SK-N-SH (cell line): ENCODE measurements at regions not wholly inside any gene's neighbourhood (a gene's known extent, or its start where the extent isn't known, plus 50 kb on each side); places are given as distances from the start of the nearest gene placed in this dataset.

Experiments
- CTCF ChIA-PET: fragments of 300-600, 350-600 bp; formaldehyde crosslinking; extraction: SDS; loops from one replicate; lab custom pipeline; 2021; lab: Yijun Ruan, JAX
- POLR2A ChIA-PET: fragments of 350-600 bp; sonication (Branson Sonifier 250); formaldehyde crosslinking; extraction: SDS; loops from one replicate; lab custom pipeline; 2020; ENCODE audit warnings: antibody characterized with exemption, inconsistent platforms; lab: Yijun Ruan, JAX
- DNase-seq: peaks from one replicate; pipeline ENCODE4 v3.0.0; 2012
- H2AFZ ChIP-seq: fragments of 200-600 bp; sonication (generic); 2 replicates; pipeline ENCODE4 v1.8.1; 2016; ENCODE audit warnings: antibody characterized with exemption, mild to moderate bottlenecking, low read depth
- H3F3A ChIP-seq: fragments of 200-600 bp; sonication (generic); replicated peaks from 2 replicates; pipeline ENCODE3; 2016; ENCODE audit warnings: antibody characterized with exemption, mild to moderate bottlenecking; ENCODE audit not compliant: insufficient read depth
- H3K27ac ChIP-seq, 2 experiments: fragments of 200-500 bp in 1 of 2; fragments of 200-600 bp in 1 of 2; sonication (Bioruptor generic) in 1 of 2; sonication (generic), shearing (Covaris generic) in 1 of 2; 2 replicates each; pipeline versions ENCODE4 v1.5.1 to v1.6.1; 2014 to 2016; ENCODE audit warnings: low read depth in 2 of 2, inconsistent platforms in 1 of 2, low read length in 1 of 2, mild to moderate bottlenecking in 1 of 2, mixed read lengths in 1 of 2
- H3K27me3 ChIP-seq: fragments of 200-600 bp; sonication (generic), shearing (Covaris generic); 2 replicates; pipeline ENCODE4 v1.6.1; 2016; ENCODE audit warnings: mixed run types; ENCODE audit not compliant: insufficient read depth
- H3K36me3 ChIP-seq, 2 experiments: fragments of 200-500 bp in 1 of 2; fragments of 200-600 bp in 1 of 2; sonication (Bioruptor generic) in 1 of 2; sonication (generic) in 1 of 2; replicated peaks in 1 of 2; 2 replicates each; pipeline versions ENCODE3 to v1.5.1; 2014 to 2016; ENCODE audit warnings: low read length in 1 of 2, mild to moderate bottlenecking in 1 of 2; ENCODE audit not compliant: insufficient read depth in 2 of 2, control insufficient read depth in 1 of 2
- H3K4me1 ChIP-seq, 2 experiments: fragments of 200-500 bp in 1 of 2; fragments of 200-600 bp in 1 of 2; sonication (Bioruptor generic) in 1 of 2; sonication (generic), shearing (Covaris generic) in 1 of 2; 2 replicates each; pipeline versions ENCODE4 v1.5.1 to v1.6.1; 2014 to 2016; ENCODE audit warnings: low read depth in 1 of 2, low read length in 1 of 2, mixed run types in 1 of 2; ENCODE audit not compliant: insufficient read depth in 2 of 2, control insufficient read depth in 1 of 2
- H3K4me2 ChIP-seq: fragments of 200-600 bp; sonication (generic), shearing (Covaris generic); 2 replicates; pipeline ENCODE4 v1.6.1; 2017; ENCODE audit warnings: mixed run types
- H3K4me3 ChIP-seq, 2 experiments: fragments of 200-500 bp in 1 of 2; fragments of 200-600 bp in 1 of 2; sonication (Bioruptor generic) in 1 of 2; sonication (generic), shearing (Covaris generic) in 1 of 2; 2 replicates each; pipeline versions ENCODE4 v1.5.1 to v1.8.1; 2014 to 2016; ENCODE audit warnings: low read depth in 2 of 2, inconsistent platforms in 1 of 2, low read length in 1 of 2, mild to moderate bottlenecking in 1 of 2, mixed read lengths in 1 of 2, moderate library complexity in 1 of 2
- H3K79me2 ChIP-seq: fragments of 200-600 bp; sonication (generic); 2 replicates; pipeline ENCODE4 v1.8.1; 2017; ENCODE audit warnings: mild to moderate bottlenecking; ENCODE audit not compliant: insufficient read depth
- H3K9ac ChIP-seq: fragments of 200-600 bp; sonication (generic); 2 replicates; pipeline ENCODE4 v1.6.1; 2017; ENCODE audit warnings: mixed run types
- H3K9me2 ChIP-seq: fragments of 200-600 bp; sonication (generic); 2 replicates; pipeline ENCODE4 v1.6.1; 2017; ENCODE audit warnings: mixed run types
- H3K9me3 ChIP-seq: fragments of 200-600 bp; sonication (generic); 2 replicates; pipeline ENCODE4 v1.6.1; 2017; ENCODE audit warnings: mixed run types, mild to moderate bottlenecking, moderate library complexity
- H4K20me1 ChIP-seq: fragments of 200-600 bp; sonication (generic); 2 replicates; pipeline ENCODE4 v1.6.1; 2017; ENCODE audit warnings: mild to moderate bottlenecking, mixed run types; ENCODE audit not compliant: insufficient read depth
- ELF1 ChIP-seq: IDR thresholded peaks from 2 replicates; pipeline ENCODE4 v1.4.0; 2012
- EP300 ChIP-seq, 2 experiments: IDR thresholded peaks; 2 replicates each; pipeline versions ENCODE4 v1.4.0 to v1.6.1; 2012; ENCODE audit warnings: borderline replicate concordance in 1 of 2, low read depth in 1 of 2, low read length in 1 of 2
- EZH2phosphoT487 ChIP-seq: fragments of 200-600 bp; sonication (generic); IDR thresholded peaks from 2 replicates; pipeline ENCODE4 v1.6.1; 2017; ENCODE audit warnings: low read depth, mixed run types, mild to moderate bottlenecking, antibody characterized with exemption, moderate library complexity, borderline replicate concordance
- FOSL2 ChIP-seq: IDR thresholded peaks from 2 replicates; pipeline ENCODE4 v1.4.0; 2012; ENCODE audit warnings: low read depth, mild to moderate bottlenecking, moderate library complexity, borderline replicate concordance
- FOXJ3 ChIP-seq: sonication (generic); formaldehyde crosslinking; IDR thresholded peaks from 2 replicates; pipeline ENCODE4 v1.5.1; 2020; ENCODE audit warnings: mild to moderate bottlenecking, missing genetic modification reagents
- FOXM1 ChIP-seq: IDR thresholded peaks from 2 replicates; pipeline ENCODE4 v1.4.0; 2012; ENCODE audit warnings: low read depth, mild to moderate bottlenecking
- GABPA ChIP-seq: IDR thresholded peaks from 2 replicates; pipeline ENCODE4 v1.4.0; 2012; ENCODE audit warnings: low read depth, mild to moderate bottlenecking
- GATA2 ChIP-seq: sonication (generic); formaldehyde crosslinking; IDR thresholded peaks from 2 replicates; pipeline ENCODE4 v1.5.0; 2020; ENCODE audit warnings: mild to moderate bottlenecking, missing genetic modification reagents
- JUND ChIP-seq: IDR thresholded peaks from 2 replicates; pipeline ENCODE4 v1.4.0; 2012
- MEF2A ChIP-seq: IDR thresholded peaks from 2 replicates; pipeline ENCODE4 v1.4.0; 2012; ENCODE audit warnings: low read depth, borderline replicate concordance
- PBX3 ChIP-seq: IDR thresholded peaks from 2 replicates; pipeline ENCODE4; 2012
- POLR2AphosphoS5 ChIP-seq: IDR thresholded peaks from 2 replicates; pipeline ENCODE4 v1.6.1; 2012; ENCODE audit warnings: low read depth, low read length
- RAD21 ChIP-seq: IDR thresholded peaks from 2 replicates; pipeline ENCODE4 v1.6.1; 2012; ENCODE audit warnings: mild to moderate bottlenecking, low read length
- RFX5 ChIP-seq: IDR thresholded peaks from 2 replicates; pipeline ENCODE4 v1.6.1; 2012; ENCODE audit warnings: mild to moderate bottlenecking, improper control_type of control experiment, low read length
- SMC3 ChIP-seq: IDR thresholded peaks from 2 replicates; pipeline ENCODE4 v1.6.1; 2012; ENCODE audit warnings: low read depth, low read length, improper control_type of control experiment
- TAF1 ChIP-seq: IDR thresholded peaks from 2 replicates; pipeline ENCODE4 v1.6.1; 2012; ENCODE audit warnings: low read depth, mild to moderate bottlenecking, low read length, moderate library complexity, borderline replicate concordance
- TEAD4 ChIP-seq: IDR thresholded peaks from 2 replicates; pipeline ENCODE4 v1.4.0; 2012; ENCODE audit warnings: mild to moderate bottlenecking, borderline replicate concordance; ENCODE audit not compliant: insufficient read depth
- WGBS: methylation state at CpG from one replicate; pipeline ENCODE4 v1.1.6; 2017; ENCODE audit warnings: low lambda C conversion rate; 5-methylcytosine and 5-hydroxymethylcytosine counted together
- TF ChIP-seq, protein P1 (sequence below): IDR thresholded peaks from 2 replicates; pipeline ENCODE4 v1.4.0; 2012; ENCODE audit warnings: low read depth
- TF ChIP-seq, protein P2 (sequence below): fragments of 150-350 bp; IDR thresholded peaks from 2 replicates; pipeline ENCODE4 v1.6.1; 2016; ENCODE audit warnings: mild to moderate bottlenecking, low read depth, low read length
- TF ChIP-seq, protein P3 (sequence below): IDR thresholded peaks from 2 replicates; pipeline ENCODE4 v1.4.0; 2012; ENCODE audit warnings: low read depth, borderline replicate concordance

DNA sequence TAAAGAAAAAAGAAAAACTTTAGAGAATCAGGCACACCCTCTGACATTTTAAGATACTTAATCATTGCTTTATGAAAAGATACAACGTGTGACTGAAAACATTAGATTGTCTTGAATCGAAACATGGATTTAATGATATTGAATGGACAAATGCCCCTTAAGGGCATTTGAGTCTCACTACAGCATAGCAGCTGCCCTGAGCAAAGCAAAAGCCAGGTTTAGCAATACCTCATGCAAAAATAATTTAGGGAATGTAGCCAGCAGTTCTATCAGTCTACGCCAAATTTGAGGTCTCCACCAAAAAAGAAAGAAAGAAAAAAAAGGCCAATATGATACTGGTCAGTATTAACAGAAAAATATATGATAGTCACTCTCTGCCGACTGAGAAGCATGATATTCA lies 56.6 kb upstream of the LMNB1 start:
- no peak overlapping the region for H3K4me2 ChIP-seq
- H3K36me3 ChIP-seq = no peaks in the 10 kb centered on the region
- H3K4me1 ChIP-seq = no peaks in the 10 kb centered on the region
- CTCF ChIA-PET = interaction anchor here (1.0 kb wide), 1 partner anchor 45 kb away, joined by 3 read pairs; no protein-coding TSS in a partner anchor
- WGBS = 67% methylated on average over 4 of the region's 4 CpGs
- no peaks in the 10 kb centered on the region for H3K79me2 ChIP-seq
- no peak overlapping the region for H3K27ac ChIP-seq
- no peak overlapping the region for H2AFZ ChIP-seq
- POLR2A ChIA-PET = no interaction called here
- no peaks in the 10 kb centered on the region for H3K9me3 ChIP-seq
- H3K4me3 ChIP-seq = no peak overlapping the region
- H3K27me3 ChIP-seq = no peaks in the 10 kb centered on the region
- TF ChIP-seq MEF2A (no peak), EP300 (IDR thresholded peaks at IDR 0.05; ENCODE audit: borderline replicate concordance in 1 of 2, low read depth in 1 of 2, low read length in 1 of 2) (no peak), FOXJ3 (CRISPR knock-in tag) (no peak), POLR2AphosphoS5 (no peak), PBX3 (no peak), RFX5 (no peak), FOXM1 (no peak), GABPA (no peak), SMC3 (no peak), JUND (no peak), EZH2phosphoT487 (no peak), GATA2 (CRISPR knock-in tag) (no peak)
- TF ChIP-seq, protein P1, sequence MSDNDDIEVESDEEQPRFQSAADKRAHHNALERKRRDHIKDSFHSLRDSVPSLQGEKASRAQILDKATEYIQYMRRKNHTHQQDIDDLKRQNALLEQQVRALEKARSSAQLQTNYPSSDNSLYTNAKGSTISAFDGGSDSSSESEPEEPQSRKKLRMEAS = no peak
- TF ChIP-seq, protein P2, sequence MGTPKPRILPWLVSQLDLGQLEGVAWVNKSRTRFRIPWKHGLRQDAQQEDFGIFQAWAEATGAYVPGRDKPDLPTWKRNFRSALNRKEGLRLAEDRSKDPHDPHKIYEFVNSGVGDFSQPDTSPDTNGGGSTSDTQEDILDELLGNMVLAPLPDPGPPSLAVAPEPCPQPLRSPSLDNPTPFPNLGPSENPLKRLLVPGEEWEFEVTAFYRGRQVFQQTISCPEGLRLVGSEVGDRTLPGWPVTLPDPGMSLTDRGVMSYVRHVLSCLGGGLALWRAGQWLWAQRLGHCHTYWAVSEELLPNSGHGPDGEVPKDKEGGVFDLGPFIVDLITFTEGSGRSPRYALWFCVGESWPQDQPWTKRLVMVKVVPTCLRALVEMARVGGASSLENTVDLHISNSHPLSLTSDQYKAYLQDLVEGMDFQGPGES = no peak
- no peaks in the 10 kb centered on the region for H4K20me1 ChIP-seq
- no peak overlapping the region for H3K9ac ChIP-seq
- DNase-seq = no peak
- no peaks in the 10 kb centered on the region for H3F3A ChIP-seq
- no peaks in the 10 kb centered on the region for H3K9me2 ChIP-seq

DNA sequence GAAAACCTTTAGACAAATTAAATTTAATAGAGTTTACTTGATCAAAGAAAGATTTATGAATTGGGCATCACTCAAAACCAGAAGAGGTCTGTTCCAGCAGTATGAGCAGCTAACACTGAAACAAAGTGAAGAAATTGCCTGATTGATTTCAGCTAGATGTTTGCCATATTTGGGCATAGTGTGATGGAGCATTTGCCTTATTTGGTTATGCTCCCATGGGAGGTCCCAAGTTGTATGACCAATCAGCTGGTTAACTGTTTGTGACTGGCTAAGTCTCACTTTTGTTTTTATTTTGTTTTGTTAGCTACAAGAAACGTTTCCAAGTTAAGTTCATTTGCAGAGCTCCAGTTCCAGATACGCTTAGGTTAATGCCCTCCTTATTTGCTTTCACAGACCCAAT lies 53.3 kb upstream of the LMNB1 start:
- DNase-seq = no peak
- Histone ChIP-seq H3K9me2 (no peaks in the 10 kb centered on the region), H3K4me1 (no peaks in the 10 kb centered on the region), H3K27ac (no peak overlapping the region), H3F3A (no peaks in the 10 kb centered on the region), H3K27me3 (no peaks in the 10 kb centered on the region), H3K9me3 (no peaks in the 10 kb centered on the region), H3K9ac (no peak overlapping the region), H3K36me3 (no peaks in the 10 kb centered on the region), H3K4me3 (no peak overlapping the region), H3K4me2 (no peak overlapping the region), H3K79me2 (no peaks in the 10 kb centered on the region), H4K20me1 (no peaks in the 10 kb centered on the region), H2AFZ (no peak overlapping the region)
- TF ChIP-seq TAF1 = no peak
- no peak for TF ChIP-seq RFX5
- TF ChIP-seq EZH2phosphoT487 = no peak
- no peak for TF ChIP-seq ELF1
- TF ChIP-seq TEAD4 = no peak
- TF ChIP-seq GATA2 (CRISPR knock-in tag) = no peak
- no peak for TF ChIP-seq SMC3
- no peak for TF ChIP-seq FOSL2
- no peak for TF ChIP-seq RAD21
- TF ChIP-seq, protein P3, sequence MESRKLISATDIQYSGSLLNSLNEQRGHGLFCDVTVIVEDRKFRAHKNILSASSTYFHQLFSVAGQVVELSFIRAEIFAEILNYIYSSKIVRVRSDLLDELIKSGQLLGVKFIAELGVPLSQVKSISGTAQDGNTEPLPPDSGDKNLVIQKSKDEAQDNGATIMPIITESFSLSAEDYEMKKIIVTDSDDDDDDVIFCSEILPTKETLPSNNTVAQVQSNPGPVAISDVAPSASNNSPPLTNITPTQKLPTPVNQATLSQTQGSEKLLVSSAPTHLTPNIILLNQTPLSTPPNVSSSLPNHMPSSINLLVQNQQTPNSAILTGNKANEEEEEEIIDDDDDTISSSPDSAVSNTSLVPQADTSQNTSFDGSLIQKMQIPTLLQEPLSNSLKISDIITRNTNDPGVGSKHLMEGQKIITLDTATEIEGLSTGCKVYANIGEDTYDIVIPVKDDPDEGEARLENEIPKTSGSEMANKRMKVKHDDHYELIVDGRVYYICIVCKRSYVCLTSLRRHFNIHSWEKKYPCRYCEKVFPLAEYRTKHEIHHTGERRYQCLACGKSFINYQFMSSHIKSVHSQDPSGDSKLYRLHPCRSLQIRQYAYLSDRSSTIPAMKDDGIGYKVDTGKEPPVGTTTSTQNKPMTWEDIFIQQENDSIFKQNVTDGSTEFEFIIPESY = no peak
- TF ChIP-seq JUND = no peak
- CTCF ChIA-PET = interaction anchor here (0.9 to 1.5 kb wide), 2 partner anchors 12 to 56 kb away, joined by 3 to 4 read pairs; no protein-coding TSS in a partner anchor
- POLR2A ChIA-PET = no interaction called here
- 60% methylated on average over 2 of the region's 2 CpGs for WGBS
